Epithelial cell of esophagus (primary cell): ENCODE measurements at regions not wholly inside any gene's neighbourhood (a gene's known extent, or its start where the extent isn't known, plus 50 kb on each side); places are given as distances from the start of the nearest gene placed in this dataset.
"Not testable (repeated sequence)": the region's sequence is repeated elsewhere in the genome, so short reads cannot be mapped to it uniquely, and the experiment has no call there.

ENCODE experiments used
- DNase-seq: peaks from one replicate; pipeline ENCODE4 v3.0.0; 2010; ENCODE audit warnings: low read depth
- H3K4me3 ChIP-seq: 2 replicates; pipeline ENCODE4 v1.5.1; 2011; ENCODE audit warnings: mild to moderate bottlenecking, low read length, control low read depth
- CTCF ChIP-seq: IDR thresholded peaks from 2 replicates; pipeline ENCODE4 v1.5.1; 2011; ENCODE audit warnings: low read depth, mild to moderate bottlenecking, low read length, control low read depth, inconsistent platforms; ENCODE audit not compliant: insufficient read depth; ENCODE audit errors: missing control alignments

DNA sequence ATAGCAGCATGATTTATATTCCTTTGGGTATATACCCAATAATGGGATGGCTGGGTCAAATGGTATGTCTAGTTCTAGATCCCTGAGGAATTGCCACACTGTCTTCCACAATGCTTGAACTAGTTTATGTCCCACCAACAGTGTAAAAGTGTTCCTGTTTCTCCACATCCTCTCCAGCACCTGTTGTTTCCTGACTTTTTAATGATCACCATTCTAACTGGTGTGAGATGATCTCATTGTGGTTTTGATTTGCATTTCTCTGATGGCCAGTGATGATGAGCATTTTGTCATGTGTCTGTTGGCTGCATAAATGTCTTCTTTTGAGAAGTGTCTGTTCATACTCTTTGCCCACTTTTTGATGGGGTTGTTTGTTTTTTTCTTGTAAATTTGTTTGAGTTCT is 54.0 kb upstream of the GPR89A start:
- not testable (repeated sequence) for DNase-seq, H3K4me3 ChIP-seq

DNA sequence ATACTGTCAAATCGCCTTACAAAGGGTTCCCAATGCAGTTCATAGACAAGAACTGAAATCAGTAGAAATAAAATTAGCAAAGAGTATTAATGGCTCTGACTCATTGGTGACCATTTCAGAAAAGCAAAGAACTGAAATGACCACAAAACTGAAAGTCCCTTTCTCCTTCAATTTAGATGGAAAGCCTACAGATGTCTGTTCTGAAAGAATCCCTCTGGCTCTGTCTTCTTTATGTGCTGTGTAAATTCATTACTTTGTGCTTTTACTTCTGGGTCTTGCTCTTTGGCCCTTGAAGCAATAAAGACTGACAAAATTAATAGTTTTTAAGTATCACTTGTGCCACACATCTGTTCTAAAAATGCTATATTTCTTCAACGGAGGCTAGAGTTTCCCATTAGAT is 62.7 kb upstream of the GPR89A start:
- H3K4me3 ChIP-seq, result no peak overlapping the region
- TF ChIP-seq CTCF, result no peak
- no peak for DNase-seq

DNA sequence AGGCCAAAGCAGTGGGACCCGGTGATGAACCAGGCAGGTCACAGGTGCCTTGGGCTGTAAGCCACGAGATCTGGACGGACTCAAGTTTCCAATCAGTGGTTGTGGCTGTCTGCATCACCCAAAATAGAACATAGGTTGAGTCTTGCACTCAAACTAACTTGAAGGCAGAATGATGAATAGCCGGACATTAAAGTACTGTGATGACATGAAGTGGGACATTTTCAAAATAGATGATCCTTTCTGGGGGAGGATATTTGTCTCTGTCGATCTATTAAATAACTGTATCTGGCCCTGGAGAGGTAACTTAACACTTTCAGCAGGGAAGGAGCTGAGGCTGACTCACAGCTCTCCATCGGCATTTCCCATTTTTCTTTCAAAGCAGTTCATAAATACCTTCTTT is 66.1 kb upstream of the GPR89A start:
- not testable (repeated sequence) for H3K4me3 ChIP-seq

GRCh38 chr1:145541246-145541645 is 66.5 kb upstream of the GPR89A start:
- not testable (repeated sequence) for H3K4me3 ChIP-seq

More for the DNA sequence above, 66.1 kb upstream of the GPR89A start:
- DNase-seq, result not testable (repeated sequence)

DNA sequence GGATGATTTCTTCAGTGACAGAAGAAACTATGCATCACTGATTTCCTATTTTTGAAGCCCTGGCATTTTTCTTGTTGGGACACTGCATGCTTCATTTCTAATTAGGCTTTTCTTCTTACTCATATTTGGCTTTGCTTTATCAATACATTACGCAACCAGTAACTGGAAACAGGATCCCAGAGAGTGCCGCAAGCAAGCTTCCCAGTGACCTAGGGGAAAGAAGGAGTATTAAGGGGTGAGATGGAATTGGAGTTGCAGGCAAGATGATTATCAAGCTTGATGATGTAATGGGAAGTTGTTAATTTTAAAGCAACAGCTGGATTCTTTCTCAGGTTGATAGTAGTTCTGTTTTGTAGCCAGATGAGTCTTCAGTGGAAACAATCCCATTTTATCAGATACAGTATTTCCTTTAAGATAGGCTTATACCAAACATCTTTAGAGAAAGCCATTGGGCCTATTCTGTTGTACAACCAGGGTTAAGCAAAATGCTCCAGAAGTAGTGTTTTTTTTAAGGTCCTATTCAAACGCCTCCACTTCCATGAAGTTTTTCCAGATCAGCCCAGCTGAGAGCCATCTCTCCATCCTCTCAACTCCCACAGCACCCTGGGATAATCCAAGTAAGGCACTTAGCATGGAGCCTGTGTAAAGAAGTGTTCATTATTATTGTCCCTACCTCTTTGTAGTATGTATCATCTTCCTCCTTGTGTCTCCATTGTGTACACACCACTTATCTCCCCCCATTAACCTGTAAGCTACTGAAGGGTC is 69.5 kb upstream of the GPR89A start:
- DNase-seq, H3K4me3 ChIP-seq: not testable (repeated sequence)

More at GRCh38 chr1:145541246-145541645, 66.5 kb upstream of the GPR89A start:
- DNase-seq, result peak; percentile 20

GRCh38 chr1:145537003-145537402 is 70.8 kb upstream of the GPR89A start:
- H3K4me3 ChIP-seq, DNase-seq: not testable (repeated sequence)

- DNase-seq, result peak; percentile 51
- H3K4me3 ChIP-seq, result not testable (repeated sequence)
Observed at GRCh38 chr1:145535461-145535860, 72.3 kb upstream of the GPR89A start.

DNA sequence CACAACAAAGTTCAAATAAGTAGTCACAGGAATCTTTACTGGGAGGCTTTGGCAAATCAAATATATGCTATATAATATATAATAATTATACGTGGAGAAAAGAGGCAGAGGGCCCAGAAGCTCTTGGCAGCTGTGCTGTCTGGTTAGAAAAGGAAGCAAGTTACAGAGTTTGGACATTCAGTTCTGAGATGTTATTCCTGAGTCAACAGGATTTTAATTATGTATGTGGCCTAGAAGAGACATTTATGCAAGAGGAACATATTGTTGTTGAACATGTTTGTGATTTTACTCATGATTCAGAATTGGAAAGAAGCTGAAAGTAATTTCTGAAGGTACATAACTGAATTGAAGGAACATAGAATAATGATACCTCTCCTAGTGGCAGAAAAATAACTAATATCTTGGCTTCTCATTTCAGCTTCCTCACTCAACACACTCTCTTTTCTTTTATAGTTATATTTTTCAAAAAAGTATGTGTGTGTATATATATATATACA is 79.7 kb upstream of the GPR89A start:
- not testable (repeated sequence) for H3K4me3 ChIP-seq

GRCh38 chr1:145520159-145520558 is 87.6 kb upstream of the GPR89A start:
- H3K4me3 ChIP-seq, DNase-seq: not testable (repeated sequence)

More for the DNA sequence above, 79.7 kb upstream of the GPR89A start:
- not testable (repeated sequence) for DNase-seq

GRCh38 chr1:145519302-145519701 is 88.5 kb upstream of the GPR89A start:
- DNase-seq, result not testable (repeated sequence)

DNA sequence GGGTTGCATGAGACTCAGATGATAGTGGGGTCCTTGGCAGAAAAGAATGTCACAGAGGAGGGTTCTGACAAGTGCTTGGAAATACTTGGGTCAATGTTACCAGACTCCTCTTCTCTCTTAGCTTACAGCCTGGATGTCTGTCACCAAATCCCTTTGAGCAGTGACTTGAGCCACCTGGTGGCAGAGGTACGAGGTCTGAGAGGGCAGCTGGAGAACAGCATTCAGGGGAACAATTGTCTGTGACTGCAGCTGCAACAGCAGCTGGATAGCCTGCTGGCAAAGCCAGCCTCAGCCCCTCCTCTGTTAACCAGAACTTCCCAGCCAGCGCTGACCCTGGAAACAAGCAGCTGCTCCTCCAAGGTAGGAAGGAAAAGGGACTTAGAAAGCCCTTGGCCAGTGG is 87.6 kb upstream of the NBPF20 start:
- not testable (repeated sequence) for H3K4me3 ChIP-seq, DNase-seq

More at GRCh38 chr1:145519302-145519701, 88.5 kb upstream of the GPR89A start:
- H3K4me3 ChIP-seq, result not testable (repeated sequence)

DNA sequence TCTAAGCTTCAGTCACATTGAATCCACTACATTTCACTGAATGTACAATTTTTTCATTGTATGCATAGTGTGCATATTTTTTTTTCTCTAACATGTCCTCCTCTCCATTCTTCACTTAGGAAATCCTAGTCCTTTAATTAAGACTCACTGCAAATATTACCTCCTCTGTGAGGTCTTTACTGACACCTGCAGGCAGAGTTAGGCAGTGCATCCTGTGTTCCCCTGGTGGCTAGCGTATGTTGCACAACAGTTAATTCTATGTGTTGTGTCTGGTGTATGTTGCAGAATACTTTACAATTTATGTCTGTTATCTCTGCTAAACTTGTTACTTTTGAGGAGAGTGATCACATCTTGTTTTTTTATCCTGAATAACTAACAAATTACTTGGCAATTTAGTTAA is 82.7 kb upstream of the NBPF20 start:
- H3K4me3 ChIP-seq, DNase-seq: not testable (repeated sequence)

DNA sequence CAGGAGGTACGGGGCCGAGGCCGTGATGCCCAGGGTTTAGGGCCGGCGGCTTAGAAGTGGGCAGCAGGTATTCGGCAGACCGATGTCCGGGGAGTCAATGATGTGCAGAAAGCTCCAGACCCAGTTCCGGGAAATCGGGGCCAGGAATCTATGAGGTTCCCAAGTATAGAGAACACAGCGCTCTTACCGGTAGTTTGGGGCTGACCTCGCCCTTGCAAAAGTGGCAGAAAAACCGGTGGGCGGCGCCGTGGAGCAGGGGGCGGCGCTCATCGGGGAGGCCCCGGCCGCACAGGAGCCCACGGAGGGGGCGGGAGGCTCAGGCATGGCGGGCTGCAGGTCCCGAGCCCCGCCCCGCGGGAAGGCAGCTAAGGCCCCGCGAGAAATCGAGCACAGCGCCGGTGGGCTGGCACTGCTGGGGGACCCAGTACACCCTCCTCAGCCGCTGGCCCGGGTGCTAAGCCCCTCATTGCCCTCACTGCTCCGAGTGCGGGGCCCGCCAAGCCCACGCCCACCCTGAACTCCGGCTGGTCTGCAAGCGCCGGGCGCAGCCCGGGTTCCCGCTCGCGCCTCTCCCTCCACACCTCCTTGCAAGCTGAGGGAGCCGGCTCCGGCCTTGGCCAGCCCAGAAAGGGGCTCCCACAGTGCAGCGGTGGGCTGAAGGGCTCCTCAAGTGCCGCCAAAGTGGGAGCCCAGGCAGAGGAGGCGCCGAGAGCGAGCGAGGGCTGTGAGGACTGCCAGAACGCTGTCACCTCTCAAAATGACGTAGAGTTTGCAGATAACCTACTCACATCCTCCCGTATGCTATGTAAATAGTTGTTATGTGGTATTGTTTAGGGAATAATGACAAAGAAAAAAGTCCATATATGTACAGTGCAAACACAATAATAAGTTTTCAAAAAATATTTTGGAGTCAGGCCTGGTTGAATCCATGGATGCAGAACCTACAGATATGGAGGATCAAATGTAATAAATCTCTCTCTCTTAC is 80.6 kb upstream of the NBPF20 start:
- DNase-seq, H3K4me3 ChIP-seq: not testable (repeated sequence)

DNA sequence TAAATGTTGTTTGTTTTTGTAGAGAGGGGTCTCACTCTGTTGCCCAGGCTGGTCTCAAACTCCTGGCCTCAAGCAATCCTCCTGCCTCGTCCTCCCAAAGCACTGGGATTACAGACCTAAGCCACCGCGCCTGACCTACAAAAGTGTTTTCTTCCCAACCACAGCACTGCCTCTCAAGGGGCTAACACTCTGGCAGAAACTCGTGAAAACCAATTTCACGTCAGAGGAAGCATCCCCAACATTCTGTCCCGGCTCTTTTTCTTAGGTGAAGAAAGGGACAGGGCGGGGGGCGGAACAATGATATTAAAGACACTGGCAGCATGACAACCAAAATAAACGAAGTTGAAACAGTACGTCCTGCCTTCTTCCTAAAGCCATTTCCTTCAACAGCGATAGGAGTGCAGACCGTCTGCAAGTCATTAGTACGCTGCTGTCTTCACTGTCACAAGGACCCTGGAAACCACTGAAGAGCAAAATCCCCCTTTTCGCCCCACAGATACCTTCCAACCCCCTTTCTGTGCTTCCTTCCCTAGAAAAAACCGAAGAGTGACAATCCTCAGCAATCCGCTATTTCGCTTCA is 79.5 kb upstream of the NBPF20 start:
- DNase-seq, H3K4me3 ChIP-seq: not testable (repeated sequence)

GRCh38 chr1:145504310-145504709 is 78.9 kb upstream of the NBPF20 start:
- not testable (repeated sequence) for DNase-seq, H3K4me3 ChIP-seq

DNA sequence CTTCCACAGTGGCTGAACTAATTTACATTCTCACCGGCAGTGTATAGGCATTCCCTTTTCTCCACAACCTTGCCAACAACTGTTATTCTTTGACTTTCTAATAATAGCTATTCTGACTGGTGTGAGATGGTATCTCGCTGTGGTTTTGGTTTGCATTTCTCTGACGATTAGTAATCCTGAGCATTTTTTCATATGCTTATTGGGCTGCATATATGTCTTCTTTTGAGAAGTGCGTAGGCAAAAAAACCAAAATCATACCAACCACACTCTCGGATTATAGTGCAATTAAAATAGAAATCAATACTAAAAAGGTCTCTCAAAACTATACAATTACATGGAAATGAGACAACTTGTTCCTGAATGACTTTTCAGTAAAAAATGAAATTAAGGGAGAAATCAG is 74.8 kb upstream of the NBPF20 start:
- not testable (repeated sequence) for DNase-seq, H3K4me3 ChIP-seq

GRCh38 chr1:145495077-145495871 is 69.9 kb upstream of the NBPF20 start:
- not testable (repeated sequence) for DNase-seq, H3K4me3 ChIP-seq
